Stimulated activated naive CD8-positive, alpha-beta T cell treated with anti-CD3 and anti-CD28 coated beads, Interleukin-15, Interleukin-2, amounts not matched to agents 100 ng/mL and 50 ng/mL, for 24 hours (primary cell): ENCODE measurements at regions not wholly inside any gene's neighbourhood (a gene's known extent, or its start where the extent isn't known, plus 50 kb on each side); places are given as distances from the start of the nearest gene placed in this dataset.

Experiments
- H3K27ac Mint-ChIP-seq: one replicate; pipeline ENCODE4 v1.8.0; 2021; ENCODE audit warnings: mild to moderate bottlenecking, mixed read lengths
- H3K27me3 Mint-ChIP-seq: one replicate; pipeline ENCODE4 v1.8.0; 2021; ENCODE audit warnings: mixed read lengths
- H3K36me3 Mint-ChIP-seq: one replicate; pipeline ENCODE4 v1.8.0; 2021; ENCODE audit warnings: low read depth, mixed read lengths
- H3K4me1 Mint-ChIP-seq: one replicate; pipeline ENCODE4 v1.8.0; 2021; ENCODE audit warnings: low read depth, mixed read lengths
- H3K4me3 Mint-ChIP-seq: one replicate; pipeline ENCODE4 v1.8.0; 2021; ENCODE audit warnings: mild to moderate bottlenecking, mixed read lengths
- H3K9me3 Mint-ChIP-seq: one replicate; pipeline ENCODE4 v1.8.0; 2021; ENCODE audit warnings: mixed read lengths

GRCh38 chr1:229999004-229999670 is 67.9 kb upstream of the GALNT2 start:
- Mint-ChIP-seq H3K4me1 (no peaks in the 10 kb centered on the region), H3K36me3 (no peaks in the 10 kb centered on the region), H3K4me3 (no peak overlapping the region), H3K9me3 (no peaks in the 10 kb centered on the region), H3K27ac (no peak overlapping the region), H3K27me3 (no peaks in the 10 kb centered on the region)

- Mint-ChIP-seq H3K9me3 (no peaks in the 10 kb centered on the region), H3K27ac (no peak overlapping the region)
Measured at GRCh38 chr1:230000493-230001184, 66.4 kb upstream of the GALNT2 start.

GRCh38 chr1:230002164-230002803 is 64.8 kb upstream of the GALNT2 start:
- no peak overlapping the region for H3K4me3 Mint-ChIP-seq
- peaks cover 10% of the 10 kb centered on the region for H3K27me3 Mint-ChIP-seq
- no peaks in the 10 kb centered on the region for H3K4me1 Mint-ChIP-seq
- H3K36me3 Mint-ChIP-seq: no peaks in the 10 kb centered on the region
- no peak overlapping the region for H3K27ac Mint-ChIP-seq
- H3K9me3 Mint-ChIP-seq: no peaks in the 10 kb centered on the region

More at GRCh38 chr1:230000493-230001184, 66.4 kb upstream of the GALNT2 start:
- Mint-ChIP-seq H3K27me3 (peaks cover 4% of the 10 kb centered on the region), H3K4me3 (no peak overlapping the region), H3K36me3 (no peaks in the 10 kb centered on the region), H3K4me1 (no peaks in the 10 kb centered on the region)

GRCh38 chr1:230003409-230003808 is 63.6 kb upstream of the GALNT2 start:
- no peaks in the 10 kb centered on the region for H3K9me3 Mint-ChIP-seq
- H3K27me3 Mint-ChIP-seq: peaks cover 10% of the 10 kb centered on the region
- no peak overlapping the region for H3K4me3 Mint-ChIP-seq
- no peak overlapping the region for H3K27ac Mint-ChIP-seq
- no peaks in the 10 kb centered on the region for H3K36me3 Mint-ChIP-seq
- no peaks in the 10 kb centered on the region for H3K4me1 Mint-ChIP-seq

- Mint-ChIP-seq H3K27me3 (peaks cover 10% of the 10 kb centered on the region), H3K9me3 (no peaks in the 10 kb centered on the region), H3K27ac (no peak overlapping the region), H3K4me1 (no peaks in the 10 kb centered on the region), H3K4me3 (no peak overlapping the region), H3K36me3 (no peaks in the 10 kb centered on the region)
Measured at GRCh38 chr1:230005040-230005439, 62.0 kb upstream of the GALNT2 start.

- Mint-ChIP-seq H3K9me3 (no peaks in the 10 kb centered on the region), H3K4me3 (no peak overlapping the region), H3K27me3 (peaks cover 16% of the 10 kb centered on the region), H3K36me3 (no peaks in the 10 kb centered on the region), H3K4me1 (no peaks in the 10 kb centered on the region), H3K27ac (no peak overlapping the region)
Measured at GRCh38 chr1:230008721-230009120, 58.3 kb upstream of the GALNT2 start.

GRCh38 chr1:230009611-230010313 is 57.3 kb upstream of the GALNT2 start:
- no peaks in the 10 kb centered on the region for H3K9me3 Mint-ChIP-seq
- H3K27ac Mint-ChIP-seq: no peak overlapping the region
- H3K36me3 Mint-ChIP-seq: no peaks in the 10 kb centered on the region
- peaks cover 16% of the 10 kb centered on the region for H3K27me3 Mint-ChIP-seq
- H3K4me3 Mint-ChIP-seq: no peak overlapping the region
- no peaks in the 10 kb centered on the region for H3K4me1 Mint-ChIP-seq

- no peaks in the 10 kb centered on the region for H3K36me3 Mint-ChIP-seq
- H3K27ac Mint-ChIP-seq: no peak overlapping the region
- H3K9me3 Mint-ChIP-seq: no peaks in the 10 kb centered on the region
- H3K4me1 Mint-ChIP-seq: no peaks in the 10 kb centered on the region
- no peak overlapping the region for H3K4me3 Mint-ChIP-seq
- peaks cover 16% of the 10 kb centered on the region for H3K27me3 Mint-ChIP-seq
Measured at GRCh38 chr1:230010603-230011332, 56.3 kb upstream of the GALNT2 start.

GRCh38 chr1:230011333-230012092 is 55.5 kb upstream of the GALNT2 start:
- no peaks in the 10 kb centered on the region for H3K9me3 Mint-ChIP-seq
- H3K4me3 Mint-ChIP-seq: no peak overlapping the region
- H3K4me1 Mint-ChIP-seq: no peaks in the 10 kb centered on the region
- H3K36me3 Mint-ChIP-seq: no peaks in the 10 kb centered on the region
- peaks cover 13% of the 10 kb centered on the region for H3K27me3 Mint-ChIP-seq
- no peak overlapping the region for H3K27ac Mint-ChIP-seq

GRCh38 chr1:230012093-230012393 is 55.0 kb upstream of the GALNT2 start:
- H3K27me3 Mint-ChIP-seq: peaks cover 10% of the 10 kb centered on the region

GRCh38 chr1:230012741-230013140 is 54.3 kb upstream of the GALNT2 start:
- Mint-ChIP-seq H3K27ac (no peak overlapping the region), H3K27me3 (peaks cover 10% of the 10 kb centered on the region), H3K9me3 (no peaks in the 10 kb centered on the region), H3K4me3 (no peak overlapping the region), H3K36me3 (no peaks in the 10 kb centered on the region), H3K4me1 (no peaks in the 10 kb centered on the region)

More at GRCh38 chr1:230012093-230012393, 55.0 kb upstream of the GALNT2 start:
- no peaks in the 10 kb centered on the region for H3K4me1 Mint-ChIP-seq
- H3K27ac Mint-ChIP-seq: no peak overlapping the region
- no peaks in the 10 kb centered on the region for H3K9me3 Mint-ChIP-seq
- no peak overlapping the region for H3K4me3 Mint-ChIP-seq
- no peaks in the 10 kb centered on the region for H3K36me3 Mint-ChIP-seq

- no peaks in the 10 kb centered on the region for H3K9me3 Mint-ChIP-seq
- no peak overlapping the region for H3K27ac Mint-ChIP-seq
- peaks cover 10% of the 10 kb centered on the region for H3K27me3 Mint-ChIP-seq
- H3K4me3 Mint-ChIP-seq: no peak overlapping the region
- no peaks in the 10 kb centered on the region for H3K36me3 Mint-ChIP-seq
- no peaks in the 10 kb centered on the region for H3K4me1 Mint-ChIP-seq
Measured at GRCh38 chr1:230016159-230016558, 50.9 kb upstream of the GALNT2 start.
